ENCODE measurements at regions not wholly inside any gene's neighbourhood (a gene's known extent, or its start where the extent isn't known, plus 50 kb on each side); places are given as distances from the start of the nearest gene placed in this dataset.

DNA sequence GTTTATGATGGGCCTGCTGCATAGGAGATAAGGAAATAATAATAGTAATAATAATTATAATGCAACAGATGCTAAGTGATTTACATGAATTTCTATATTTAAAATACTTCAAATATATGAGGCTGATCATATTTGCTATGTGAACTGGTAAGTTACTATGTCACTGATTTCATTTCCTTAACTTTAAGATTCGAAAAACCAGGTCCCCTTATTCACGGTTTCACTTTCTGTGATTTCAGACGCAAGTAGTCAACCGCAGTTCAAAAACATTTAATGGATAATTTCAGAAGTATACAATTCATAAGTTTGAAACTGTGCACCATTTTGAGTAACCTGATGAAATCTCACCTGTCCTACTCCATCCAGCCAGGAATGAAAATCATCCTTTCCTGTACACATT is 1697.1 kb upstream of the LRRTM1 start:
- TF ChIP-seq POLR2AphosphoS5 (IDR thresholded peaks at IDR 0.05), result no peak
- TF ChIP-seq POLR2A (IDR thresholded peaks at IDR 0.05), result no peak
- no peak for TF ChIP-seq EP300 (IDR thresholded peaks at IDR 0.05)
- TF ChIP-seq, protein P1, sequence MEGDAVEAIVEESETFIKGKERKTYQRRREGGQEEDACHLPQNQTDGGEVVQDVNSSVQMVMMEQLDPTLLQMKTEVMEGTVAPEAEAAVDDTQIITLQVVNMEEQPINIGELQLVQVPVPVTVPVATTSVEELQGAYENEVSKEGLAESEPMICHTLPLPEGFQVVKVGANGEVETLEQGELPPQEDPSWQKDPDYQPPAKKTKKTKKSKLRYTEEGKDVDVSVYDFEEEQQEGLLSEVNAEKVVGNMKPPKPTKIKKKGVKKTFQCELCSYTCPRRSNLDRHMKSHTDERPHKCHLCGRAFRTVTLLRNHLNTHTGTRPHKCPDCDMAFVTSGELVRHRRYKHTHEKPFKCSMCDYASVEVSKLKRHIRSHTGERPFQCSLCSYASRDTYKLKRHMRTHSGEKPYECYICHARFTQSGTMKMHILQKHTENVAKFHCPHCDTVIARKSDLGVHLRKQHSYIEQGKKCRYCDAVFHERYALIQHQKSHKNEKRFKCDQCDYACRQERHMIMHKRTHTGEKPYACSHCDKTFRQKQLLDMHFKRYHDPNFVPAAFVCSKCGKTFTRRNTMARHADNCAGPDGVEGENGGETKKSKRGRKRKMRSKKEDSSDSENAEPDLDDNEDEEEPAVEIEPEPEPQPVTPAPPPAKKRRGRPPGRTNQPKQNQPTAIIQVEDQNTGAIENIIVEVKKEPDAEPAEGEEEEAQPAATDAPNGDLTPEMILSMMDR (IDR thresholded peaks at IDR 0.05), result no peak
- no peak for DNase-seq (ENCODE audit: low spot score in 2 of 2)
- H3K4me3 ChIP-seq, result no peak overlapping the region
- no peak overlapping the region for H3K27ac ChIP-seq
- no peaks in the 10 kb centered on the region for H3K27me3 ChIP-seq
- 85% methylated on average over 4 of the region's 4 CpGs for WGBS
- no peaks in the 10 kb centered on the region for H3K36me3 ChIP-seq
- H3K4me1 ChIP-seq, result no peaks in the 10 kb centered on the region
- H3K9me3 ChIP-seq, result no peaks in the 10 kb centered on the region

DNA sequence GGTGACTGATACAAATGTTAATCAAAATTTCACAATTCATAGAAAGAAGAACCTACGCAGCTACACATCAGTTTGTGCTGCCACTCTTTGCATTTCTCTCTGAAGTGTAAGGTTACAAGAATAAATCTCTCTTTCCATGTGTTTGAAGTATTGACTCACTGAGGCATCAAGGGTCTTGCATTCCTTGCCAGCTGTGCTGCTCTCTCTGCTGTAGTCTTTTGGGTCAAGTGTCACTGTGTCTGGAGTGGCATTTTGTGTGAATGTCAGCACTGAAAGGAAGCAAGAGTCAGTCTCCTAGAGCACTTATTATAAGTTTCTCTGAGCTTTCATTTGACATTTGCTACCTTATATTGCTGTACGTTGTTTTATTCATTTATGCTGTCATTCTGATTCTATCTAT is 1696.1 kb upstream of the LRRTM1 start:
- no peaks in the 10 kb centered on the region for H3K4me1 ChIP-seq
- no peaks in the 10 kb centered on the region for H3K9me3 ChIP-seq
- H3K4me3 ChIP-seq, result no peak overlapping the region
- no peak overlapping the region for H3K27ac ChIP-seq
- no peak for DNase-seq (ENCODE audit: low spot score in 2 of 2)
- TF ChIP-seq EP300 (IDR thresholded peaks at IDR 0.05) (no peak), POLR2AphosphoS5 (IDR thresholded peaks at IDR 0.05) (no peak), POLR2A (IDR thresholded peaks at IDR 0.05) (no peak)
- TF ChIP-seq, protein P1 (IDR thresholded peaks at IDR 0.05), result no peak
- WGBS, result 82% methylated on average over 2 of the region's 2 CpGs
- H3K36me3 ChIP-seq, result no peaks in the 10 kb centered on the region
- H3K27me3 ChIP-seq, result no peaks in the 10 kb centered on the region

DNA sequence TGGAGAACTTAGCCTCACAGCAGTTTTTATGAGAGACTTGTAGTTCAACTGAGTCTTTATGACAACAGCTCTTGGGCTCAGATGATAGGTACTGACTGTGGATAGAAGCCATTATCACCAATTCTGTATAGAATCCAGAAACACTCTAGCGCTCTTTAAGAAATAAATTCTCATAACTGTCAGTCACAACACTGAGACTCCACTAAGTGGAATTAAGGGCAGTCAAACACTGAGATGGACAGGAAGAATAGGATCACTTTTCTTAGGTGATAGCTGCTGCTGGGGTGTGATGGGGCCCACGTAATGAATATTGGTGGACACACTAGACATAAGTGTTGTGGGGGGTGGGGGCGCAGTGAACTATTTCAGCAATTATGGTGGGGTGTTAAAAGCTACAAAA is 1691.8 kb upstream of the LRRTM1 start:
- DNase-seq (ENCODE audit: low spot score in 2 of 2), result no peak
- Histone ChIP-seq H3K36me3 (no peaks in the 10 kb centered on the region), H3K4me1 (no peaks in the 10 kb centered on the region), H3K27me3 (no peaks in the 10 kb centered on the region), H3K4me3 (no peak overlapping the region), H3K27ac (no peak overlapping the region), H3K9me3 (no peaks in the 10 kb centered on the region)
- TF ChIP-seq POLR2AphosphoS5 (IDR thresholded peaks at IDR 0.05), result no peak
- TF ChIP-seq EP300 (IDR thresholded peaks at IDR 0.05), result no peak
- no peak for TF ChIP-seq POLR2A (IDR thresholded peaks at IDR 0.05)
- TF ChIP-seq, protein P1 (IDR thresholded peaks at IDR 0.05), result no peak
- WGBS, result 89% methylated on average over 3 of the region's 3 CpGs

DNA sequence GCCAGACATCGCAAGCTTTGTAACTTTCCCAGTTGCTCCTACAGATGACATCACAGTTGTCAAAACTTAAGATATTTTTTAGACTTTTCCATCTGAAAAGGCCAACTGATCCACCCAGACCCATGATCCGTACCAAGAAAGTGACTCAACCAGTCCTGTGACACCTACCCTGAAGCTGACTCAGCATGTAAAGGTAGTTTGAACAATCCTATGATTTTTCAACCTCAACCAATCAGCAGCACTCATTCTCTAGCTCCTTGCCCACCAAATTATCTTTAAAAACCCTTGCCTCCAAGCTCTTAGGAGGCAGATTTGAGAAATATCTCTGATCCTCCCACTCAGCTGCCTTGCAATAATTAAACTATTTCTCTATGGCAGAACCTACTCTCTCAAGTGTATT is 1686.7 kb upstream of the LRRTM1 start:
- no peaks in the 10 kb centered on the region for H3K27me3 ChIP-seq
- H3K27ac ChIP-seq, result no peak overlapping the region
- TF ChIP-seq POLR2A (IDR thresholded peaks at IDR 0.05), result no peak
- TF ChIP-seq EP300 (IDR thresholded peaks at IDR 0.05), result no peak
- no peak for TF ChIP-seq POLR2AphosphoS5 (IDR thresholded peaks at IDR 0.05)
- TF ChIP-seq, protein P1 (IDR thresholded peaks at IDR 0.05), result no peak
- H3K4me1 ChIP-seq, result no peaks in the 10 kb centered on the region
- H3K4me3 ChIP-seq, result no peak overlapping the region
- DNase-seq (ENCODE audit: low spot score in 2 of 2), result no peak
- 83% methylated on average over 2 of the region's 2 CpGs for WGBS
- no peaks in the 10 kb centered on the region for H3K9me3 ChIP-seq
- no peaks in the 10 kb centered on the region for H3K36me3 ChIP-seq

DNA sequence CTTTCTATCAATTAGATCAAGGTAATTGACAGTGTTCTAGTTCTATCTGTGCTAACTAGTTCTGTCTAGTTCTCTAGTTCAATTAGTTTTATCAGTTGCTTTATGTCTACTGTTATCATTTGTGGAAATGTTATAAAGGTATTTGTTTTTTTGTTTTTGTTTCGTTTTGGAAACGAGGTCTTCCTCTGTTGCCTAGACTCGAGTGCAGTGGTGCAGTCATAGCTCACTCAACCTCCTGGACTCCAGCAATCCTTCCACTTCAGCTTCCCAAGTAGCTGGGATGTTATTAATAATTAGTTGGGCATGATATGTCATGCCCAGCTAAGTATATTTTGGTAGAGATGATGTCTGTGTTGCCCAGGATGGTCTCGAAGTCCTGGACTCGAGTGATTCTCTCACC is 1682.8 kb upstream of the LRRTM1 start:
- H3K36me3 ChIP-seq, result no peaks in the 10 kb centered on the region
- no peaks in the 10 kb centered on the region for H3K4me1 ChIP-seq
- 92% methylated on average over 5 of the region's 5 CpGs for WGBS
- TF ChIP-seq EP300 (IDR thresholded peaks at IDR 0.05), result no peak
- TF ChIP-seq POLR2A (IDR thresholded peaks at IDR 0.05), result no peak
- no peak for TF ChIP-seq POLR2AphosphoS5 (IDR thresholded peaks at IDR 0.05)
- TF ChIP-seq, protein P1 (IDR thresholded peaks at IDR 0.05), result no peak
- H3K9me3 ChIP-seq, result peaks cover 6% of the 10 kb centered on the region
- no peaks in the 10 kb centered on the region for H3K27me3 ChIP-seq
- H3K27ac ChIP-seq, result no peak overlapping the region
- no peak for DNase-seq (ENCODE audit: low spot score in 2 of 2)
- H3K4me3 ChIP-seq, result no peak overlapping the region
